Small intestine (tissue), 7 donors: ENCODE measurements at regions not wholly inside any gene's neighbourhood (a gene's known extent, or its start where the extent isn't known, plus 50 kb on each side); places are given as distances from the start of the nearest gene placed in this dataset.

ENCODE experiments used
- DNase-seq, 2 donors: peaks; one replicate each; pipeline versions ENCODE4 v3.0.0 to v3.0.0-alpha.2; 2013
- FAIRE-seq: peaks from 2 replicates; lab custom pipeline; 2012; peaks lifted over from hg19 to GRCh38; lab: Jason Lieb, UNC
- H3K27ac ChIP-seq, 3 donors: one replicate each; pipeline ENCODE4 v1.5.1; 2013; ENCODE audit warnings: low read length in 2 of 3, mild to moderate bottlenecking in 2 of 3, control low read depth in 1 of 3, inconsistent platforms in 1 of 3, low read depth in 1 of 3, moderate library complexity in 1 of 3
- H3K27me3 ChIP-seq, 3 donors: one replicate each; pipeline ENCODE4 v1.6.1; 2013; ENCODE audit warnings: low read length in 3 of 3, inconsistent platforms in 1 of 3; ENCODE audit not compliant: control insufficient read depth in 3 of 3, insufficient read depth in 3 of 3
- H3K36me3 ChIP-seq, 3 donors: one replicate each; pipeline ENCODE4 v1.6.1; 2013; ENCODE audit warnings: low read length in 3 of 3, inconsistent platforms in 1 of 3, low read depth in 1 of 3, mild to moderate bottlenecking in 1 of 3, moderate library complexity in 1 of 3; ENCODE audit not compliant: control insufficient read depth in 3 of 3, insufficient read depth in 2 of 3
- H3K4me1 ChIP-seq, 3 donors: one replicate each; pipeline ENCODE4 v1.6.1; 2013; ENCODE audit warnings: low read length in 2 of 3, inconsistent platforms in 1 of 3, low read depth in 1 of 3, mild to moderate bottlenecking in 1 of 3, moderate library complexity in 1 of 3; ENCODE audit not compliant: control insufficient read depth in 3 of 3, insufficient read depth in 2 of 3
- H3K4me3 ChIP-seq, 3 donors: one replicate each; pipeline ENCODE4 v1.5.1; 2013; ENCODE audit warnings: low read length in 3 of 3, control low read depth in 1 of 3, inconsistent platforms in 1 of 3, low read depth in 1 of 3, mild to moderate bottlenecking in 1 of 3, moderate library complexity in 1 of 3
- H3K9me3 ChIP-seq, 2 donors: one replicate each; pipeline ENCODE4 v1.6.1; 2013; ENCODE audit warnings: low read depth in 1 of 2, low read length in 1 of 2; ENCODE audit not compliant: control insufficient read depth in 2 of 2, insufficient read depth in 1 of 2
- WGBS, 3 donors: extraction: QIAGEN DNeasy Blood & Tissue Kit; methylation state at CpG; one replicate each; pipeline ENCODE4 v1.1.7; 2013; 5-methylcytosine and 5-hydroxymethylcytosine counted together
- donor health status: healthy with polysubstance abuse.
- donor health status: control.
- donor health status: control.
- donor health status: Bipolar disorder and iron deficiency.
- donor health status: healthy.

DNA sequence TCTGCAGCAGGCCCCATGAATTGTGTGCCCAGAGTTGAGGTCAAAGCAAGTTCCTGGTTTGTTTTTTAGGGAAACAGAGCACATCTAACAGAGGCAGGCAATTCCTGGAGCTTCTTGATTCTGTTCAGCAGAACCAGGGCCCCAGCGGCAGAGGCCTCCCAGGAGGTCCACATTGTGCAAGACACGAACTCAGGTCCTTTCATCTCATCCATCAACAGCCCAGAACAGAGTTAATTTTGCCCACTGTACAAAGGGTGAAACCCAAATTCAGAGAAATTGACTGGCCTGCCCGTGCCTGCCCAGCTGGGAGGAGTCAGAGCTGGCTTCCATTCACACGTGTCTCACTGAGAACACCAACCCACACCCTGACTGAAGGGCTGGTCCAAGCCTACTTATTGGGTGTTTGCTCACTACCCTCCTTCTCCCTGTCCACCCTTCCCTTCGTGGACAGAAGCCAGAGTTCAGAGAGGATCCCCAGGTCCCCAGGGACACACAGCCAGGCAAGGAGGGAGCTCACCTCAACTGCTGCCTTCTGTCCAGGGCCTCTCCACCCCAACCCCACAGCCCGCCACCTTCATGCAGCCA is 607.1 kb downstream of the TBC1D22A start:
- Histone ChIP-seq H3K4me1 (no peaks in the 10 kb centered on the region), H3K4me3 (no peak overlapping the region), H3K27me3 (peaks cover 0 to 3% (median 0%) of the 10 kb centered on the region in 3 donors), H3K36me3 (no peaks in the 10 kb centered on the region), H3K9me3 (peaks cover 0 to 5% of the 10 kb centered on the region in 2 donors), H3K27ac (no peak overlapping the region)
- WGBS, 3 donors: 40 to 59% (median 47%) methylated on average over 6 of the region's 6 CpGs
- FAIRE-seq: no peak
- DNase-seq: no peak

GRCh38 chr22:47369020-47369419 is 606.6 kb downstream of the TBC1D22A start:
- no peaks in the 10 kb centered on the region for H3K4me1 ChIP-seq
- no peaks in the 10 kb centered on the region for H3K36me3 ChIP-seq
- no peak overlapping the region for H3K4me3 ChIP-seq
- no peak overlapping the region for H3K27ac ChIP-seq
- H3K27me3 ChIP-seq: peaks cover 0 to 3% (median 0%) of the 10 kb centered on the region in 3 donors
- 74 to 82% (median 81%) methylated on average over 8 of the region's 8 CpGs for WGBS, 3 donors
- DNase-seq: no peak
- H3K9me3 ChIP-seq: peaks cover 0 to 5% of the 10 kb centered on the region in 2 donors
- FAIRE-seq: no peak

DNA sequence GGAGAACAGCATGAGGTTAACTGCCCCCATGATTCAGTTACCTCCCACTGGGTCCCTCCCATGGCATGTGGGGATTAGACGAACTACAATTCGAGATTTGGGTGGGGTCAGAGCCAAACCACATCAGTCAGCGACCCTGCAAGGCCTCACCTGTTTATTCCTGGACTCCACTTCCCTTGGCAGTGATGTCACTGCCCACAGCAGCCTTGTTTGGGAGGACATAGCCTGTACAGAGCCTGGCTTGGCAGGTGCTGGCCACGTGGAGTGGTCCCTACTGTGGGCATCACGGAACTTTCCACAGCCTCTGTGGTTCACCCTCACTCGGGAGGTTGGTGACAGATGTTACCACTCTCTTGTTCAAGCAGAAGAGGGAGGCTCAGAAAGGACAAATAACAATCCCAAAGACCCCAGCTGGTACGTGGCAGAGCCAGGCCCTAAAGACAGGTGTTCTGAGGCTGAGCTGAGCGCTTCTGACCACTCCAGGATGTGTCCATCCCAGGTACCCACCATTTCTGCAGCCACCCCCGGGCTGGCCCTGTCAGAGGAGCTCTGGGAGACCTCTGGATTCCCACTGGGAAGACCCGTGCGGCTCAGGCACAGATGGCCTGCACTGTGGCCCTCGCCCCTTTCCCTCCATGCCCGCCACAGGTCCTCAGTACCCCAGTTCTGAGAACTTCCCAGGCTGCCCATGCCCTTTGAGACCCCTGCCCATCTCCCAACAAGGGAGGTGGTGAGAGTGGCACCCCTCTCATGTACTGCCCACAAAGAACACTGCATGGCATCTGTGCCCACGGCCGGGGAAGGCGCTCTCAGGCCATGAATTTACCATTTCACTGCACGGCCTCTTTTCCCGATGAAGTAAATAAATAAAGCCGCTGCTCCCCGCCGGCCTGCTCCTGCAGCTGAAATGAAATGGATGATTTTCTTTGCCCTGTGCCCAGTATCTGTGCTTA is 605.8 kb downstream of the TBC1D22A start:
- WGBS, 3 donors: 72 to 79% (median 77%) methylated on average over 18 to 21 of the region's 21 CpGs
- FAIRE-seq (no peak), DNase-seq (no peak)
- Histone ChIP-seq H3K36me3 (no peaks in the 10 kb centered on the region), H3K9me3 (peaks cover 0 to 5% of the 10 kb centered on the region in 2 donors), H3K27ac (no peak overlapping the region), H3K27me3 (peaks cover 0 to 3% (median 0%) of the 10 kb centered on the region in 3 donors), H3K4me3 (no peak overlapping the region), H3K4me1 (no peaks in the 10 kb centered on the region)

DNA sequence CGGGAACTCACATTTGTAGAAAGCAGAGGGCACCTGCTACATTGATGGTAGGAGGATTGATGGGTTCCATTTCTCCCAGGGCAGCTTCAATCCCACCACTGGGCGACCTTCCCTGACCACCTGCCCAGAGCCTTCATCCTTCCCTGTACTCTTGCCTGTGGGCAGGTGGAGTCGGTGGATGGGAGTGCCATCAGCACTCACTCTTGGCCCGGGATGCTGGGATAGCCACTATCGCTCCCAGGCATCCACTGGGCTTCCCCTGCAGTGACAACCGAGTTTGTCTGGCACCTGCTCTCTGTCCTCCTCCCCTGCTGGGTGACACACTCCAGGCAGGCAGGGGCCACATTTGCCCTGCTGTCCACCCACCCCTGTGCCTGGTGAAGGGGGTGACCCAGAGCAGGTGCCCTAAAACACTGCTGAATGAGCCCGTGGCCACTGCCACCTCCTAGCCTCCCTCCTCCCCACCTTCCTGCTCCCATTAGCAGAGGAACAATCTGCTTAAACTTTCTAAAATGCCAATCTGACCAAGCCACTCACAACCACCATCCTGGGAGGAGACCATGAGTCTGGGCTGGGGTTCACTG is 604.7 kb downstream of the TBC1D22A start:
- H3K4me3 ChIP-seq: no peak overlapping the region
- no peaks in the 10 kb centered on the region for H3K4me1 ChIP-seq
- peaks cover 0 to 3% (median 0%) of the 10 kb centered on the region in 3 donors for H3K27me3 ChIP-seq
- H3K9me3 ChIP-seq: peaks cover 0 to 5% of the 10 kb centered on the region in 2 donors
- DNase-seq (no peak), FAIRE-seq (no peak)
- WGBS, 3 donors: 48 to 79% (median 63%) methylated on average over 7 of the region's 7 CpGs
- H3K27ac ChIP-seq: no peak overlapping the region
- no peaks in the 10 kb centered on the region for H3K36me3 ChIP-seq

DNA sequence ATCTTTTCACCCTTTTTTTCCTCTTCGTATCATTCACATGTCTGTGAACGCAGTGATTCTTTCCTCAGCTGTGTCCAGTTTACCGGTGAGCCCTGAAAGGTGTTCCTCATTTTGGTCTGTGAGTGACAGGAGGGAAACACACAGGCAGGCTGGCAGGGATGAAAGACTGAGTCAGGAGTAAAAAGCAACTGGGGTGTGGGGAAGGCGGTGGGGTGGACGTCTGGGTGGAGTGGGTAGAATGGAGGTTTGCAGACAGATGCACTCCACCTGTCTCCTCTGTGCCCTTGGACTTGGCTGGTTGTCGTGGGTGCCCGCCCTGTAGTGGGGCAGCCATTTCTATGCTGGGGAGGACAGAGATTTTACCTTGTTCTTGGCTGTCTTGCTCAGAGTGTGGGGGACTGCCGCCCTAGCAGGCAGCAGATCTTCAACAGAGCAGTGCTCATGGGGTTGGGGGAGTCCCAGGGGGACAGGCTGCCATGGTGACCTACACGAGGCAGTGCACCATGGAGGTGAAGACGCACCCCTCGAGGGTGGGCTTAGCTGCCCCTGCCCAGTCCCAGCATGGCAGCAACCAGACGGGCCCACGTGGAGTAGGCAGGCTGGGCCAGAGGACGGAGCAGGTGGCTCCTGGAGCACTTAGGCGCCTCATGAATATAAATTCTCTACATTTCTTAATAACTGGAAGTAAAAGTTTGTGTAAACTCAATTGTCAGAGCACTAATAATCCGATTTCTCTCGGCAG is 603.7 kb downstream of the TBC1D22A start:
- Histone ChIP-seq H3K4me1 (no peaks in the 10 kb centered on the region), H3K27me3 (peaks cover 0 to 3% (median 0%) of the 10 kb centered on the region in 3 donors), H3K4me3 (no peak overlapping the region), H3K36me3 (no peaks in the 10 kb centered on the region), H3K27ac (no peak overlapping the region), H3K9me3 (peaks cover 0 to 2% of the 10 kb centered on the region in 2 donors)
- 76 to 84% (median 77%) methylated on average over 17 of the region's 17 CpGs for WGBS, 3 donors
- DNase-seq: no peak
- FAIRE-seq: no peak

GRCh38 chr22:47361247-47361646 is 598.8 kb downstream of the TBC1D22A start:
- Histone ChIP-seq H3K9me3 (no peaks in the 10 kb centered on the region), H3K4me1 (no peaks in the 10 kb centered on the region), H3K27ac (no peak overlapping the region), H3K27me3 (no peaks in the 10 kb centered on the region), H3K4me3 (no peak overlapping the region), H3K36me3 (no peaks in the 10 kb centered on the region)
- no peak for FAIRE-seq
- DNase-seq: no peak
- 94 to 99% (median 96%) methylated on average over 3 of the region's 3 CpGs for WGBS, 3 donors

- Histone ChIP-seq H3K27me3 (no peaks in the 10 kb centered on the region), H3K36me3 (no peaks in the 10 kb centered on the region), H3K4me1 (no peaks in the 10 kb centered on the region), H3K4me3 (no peak overlapping the region), H3K9me3 (peaks cover 0 to 2% of the 10 kb centered on the region in 2 donors), H3K27ac (no peak overlapping the region)
- no peak for FAIRE-seq
- 88 to 95% (median 95%) methylated on average over 10 of the region's 10 CpGs for whole genome bisulfite sequencing, 3 donors
- DNase-seq: no peak
Observed at GRCh38 chr22:47357493-47357892, 595.0 kb downstream of the TBC1D22A start.

DNA sequence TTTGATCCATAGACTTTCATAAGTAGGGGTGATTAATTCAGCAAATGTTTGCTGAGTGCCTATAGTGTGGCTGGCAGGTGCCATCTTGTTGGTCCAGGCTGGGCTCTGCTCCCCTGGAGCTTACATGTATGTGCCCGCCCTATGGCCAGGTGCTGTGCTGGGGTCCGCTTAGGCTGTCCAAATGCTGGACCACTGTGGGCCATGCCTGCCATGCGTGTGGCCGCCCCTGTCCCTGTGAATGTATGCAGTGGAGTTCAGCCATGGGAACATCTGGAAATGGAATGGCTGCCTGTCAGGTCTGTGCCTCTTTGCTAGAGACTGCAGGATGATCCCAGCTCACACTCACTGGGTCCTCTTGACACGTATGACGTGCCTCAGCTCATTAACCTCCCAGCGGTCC is 594.6 kb downstream of the TBC1D22A start:
- Histone ChIP-seq H3K4me1 (no peaks in the 10 kb centered on the region), H3K9me3 (peaks cover 0 to 5% of the 10 kb centered on the region in 2 donors), H3K36me3 (no peaks in the 10 kb centered on the region), H3K27ac (no peak overlapping the region), H3K4me3 (no peak overlapping the region), H3K27me3 (no peaks in the 10 kb centered on the region)
- DNase-seq (no peak), FAIRE-seq (no peak)
- 85 to 92% (median 91%) methylated on average over 7 of the region's 7 CpGs for WGBS, 3 donors
